ENCODE measurements at regions not wholly inside any gene's neighbourhood (a gene's known extent, or its start where the extent isn't known, plus 50 kb on each side); places are given as distances from the start of the nearest gene placed in this dataset.

DNA sequence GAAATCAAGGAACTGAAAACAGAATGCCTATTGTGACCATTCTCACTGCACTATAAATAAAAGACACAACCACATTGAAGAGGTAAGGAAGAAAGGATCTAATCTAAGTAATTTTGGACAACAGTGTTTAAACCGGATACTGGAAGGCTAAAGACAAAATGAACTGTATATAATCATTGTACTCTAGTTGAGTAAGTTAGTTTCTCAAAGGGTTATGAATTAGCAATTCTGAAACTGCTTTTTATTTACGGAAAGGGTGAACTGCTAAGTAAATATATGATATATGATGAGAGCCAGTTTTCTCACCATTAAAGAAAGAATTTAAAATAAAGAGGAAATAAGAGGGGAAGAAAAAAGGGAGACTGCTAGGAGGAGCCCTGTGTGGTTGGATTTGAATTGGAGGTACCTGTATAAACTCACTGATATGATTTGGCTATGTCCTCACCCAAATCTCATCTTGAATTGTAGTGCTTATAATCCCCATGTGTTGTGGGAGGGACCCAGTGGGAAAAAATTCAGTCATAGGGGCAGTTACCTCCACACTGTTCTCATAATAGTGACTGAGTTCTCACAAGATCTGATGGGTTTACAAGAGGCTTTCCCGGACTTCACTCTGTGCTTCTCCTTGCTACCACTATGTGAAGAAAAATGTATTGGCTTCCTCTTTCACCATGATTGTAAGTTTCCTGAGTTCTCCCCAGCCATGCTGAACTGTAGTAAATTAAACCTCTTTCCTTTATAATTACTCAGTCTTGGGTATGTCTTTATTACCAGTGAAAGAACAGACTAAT lies 607.7 kb downstream of the PYDC2 start:
- FAIRE-seq (no peak), DNase-seq (ENCODE audit: insufficient read length, low spot score) (no peak)

DNA sequence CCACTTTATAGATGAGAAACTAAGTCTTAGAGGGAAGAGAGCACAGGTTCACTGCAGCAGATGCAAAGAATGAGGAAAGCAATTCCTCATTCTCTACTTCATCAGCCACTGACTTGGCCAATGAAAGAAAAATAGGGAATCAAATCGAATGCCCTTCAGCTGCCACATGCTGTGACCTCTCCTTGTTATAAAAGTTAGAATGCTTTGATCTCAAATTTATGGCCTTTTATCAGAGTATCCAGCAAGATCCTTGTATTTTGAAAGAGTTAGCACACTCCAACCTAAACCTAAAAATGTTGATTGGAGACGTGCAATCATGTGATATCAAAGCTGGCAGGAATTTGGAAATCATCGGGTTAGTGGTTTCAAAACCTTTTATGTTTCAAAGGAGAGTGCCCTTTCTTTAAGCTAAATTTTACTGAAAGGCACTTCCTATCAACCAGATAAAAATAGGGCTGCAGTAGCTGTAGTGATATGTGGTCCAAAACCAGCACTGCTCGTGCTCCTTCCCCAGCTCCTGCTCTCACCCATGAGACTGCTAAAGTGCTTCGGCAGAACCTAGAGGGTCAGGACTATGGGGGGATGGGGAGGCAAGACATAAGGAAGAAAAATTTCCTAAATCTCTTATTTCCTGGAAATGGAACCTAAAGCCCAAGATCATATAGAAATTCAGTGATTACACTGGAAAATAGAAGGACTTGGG lies 617.0 kb downstream of the PYDC2 start:
- DNase-seq (ENCODE audit: insufficient read length, low spot score), result no peak
- no peak for FAIRE-seq

DNA sequence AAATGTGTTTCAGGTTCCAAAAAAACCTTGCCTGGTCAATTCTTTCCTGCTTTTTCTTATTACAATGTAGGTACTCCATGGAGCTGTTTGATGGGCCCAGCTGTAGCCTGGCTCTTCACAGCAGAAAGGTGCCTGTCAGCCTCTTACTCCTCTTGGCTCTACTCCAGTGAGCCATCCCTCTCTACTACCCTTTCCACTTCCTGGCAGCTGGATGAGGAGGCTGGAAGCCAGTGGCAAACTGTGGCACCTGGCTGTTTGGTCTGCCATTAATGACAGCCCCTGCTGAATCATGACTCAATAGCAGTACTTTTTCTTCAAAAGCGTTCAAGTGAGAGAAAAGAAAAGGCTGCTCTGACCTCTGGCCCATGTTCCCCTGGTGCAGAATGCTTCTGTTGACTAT lies 618.1 kb downstream of the PYDC2 start:
- DNase-seq (ENCODE audit: insufficient read length, low spot score) (no peak), FAIRE-seq (no peak)

GRCh38 chr3:192080336-192080735 lies 619.4 kb downstream of the PYDC2 start:
- no peak for DNase-seq (ENCODE audit: insufficient read length, low spot score)
- FAIRE-seq, result no peak

DNA sequence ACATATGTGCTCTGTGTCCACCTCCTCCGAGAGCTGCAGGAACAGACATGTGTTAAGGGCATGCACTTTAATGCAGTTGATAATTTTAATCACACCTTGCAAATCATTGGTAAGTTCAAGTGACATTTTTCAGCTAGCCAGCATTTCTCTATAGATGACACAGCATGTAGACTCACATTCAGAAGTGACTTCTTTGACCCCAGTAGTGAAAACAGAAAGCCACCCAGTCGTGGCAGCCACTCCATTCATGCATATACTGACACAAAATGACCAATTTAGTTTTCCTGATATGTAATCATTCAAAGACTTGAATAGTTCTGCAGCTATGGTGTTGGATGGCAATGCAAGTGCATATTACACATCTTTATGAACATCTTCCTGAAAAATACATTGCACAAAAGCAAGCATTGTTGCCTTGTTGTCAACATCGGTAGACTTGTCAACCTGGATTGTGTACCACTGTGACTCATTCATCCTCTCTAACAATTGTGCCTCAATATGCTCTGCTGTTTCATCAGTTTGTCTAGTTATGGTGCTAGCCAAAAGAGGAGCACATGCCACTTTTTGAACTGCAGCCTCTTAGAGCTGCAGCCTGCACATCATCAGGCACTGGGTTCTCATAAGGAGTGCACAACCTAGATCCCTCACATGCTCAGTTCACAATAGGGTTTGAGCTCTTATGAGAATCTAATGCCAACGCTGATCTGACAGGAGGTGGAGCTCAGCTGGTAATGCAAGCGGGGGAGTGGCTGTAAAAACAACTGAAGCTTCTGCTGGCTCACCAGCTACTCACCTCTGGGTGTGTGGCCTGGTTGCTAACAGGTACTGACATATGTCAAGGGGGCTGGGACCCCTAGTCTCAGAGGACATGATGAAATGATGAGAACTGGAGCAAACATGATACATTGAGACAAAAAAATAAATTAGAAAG lies 622.0 kb downstream of the PYDC2 start:
- FAIRE-seq (peak; percentile 23), DNase-seq (ENCODE audit: insufficient read length, low spot score) (no peak)
